Right cardiac atrium (tissue), 5 donors: ENCODE measurements at regions not wholly inside any gene's neighbourhood (a gene's known extent, or its start where the extent isn't known, plus 50 kb on each side); places are given as distances from the start of the nearest gene placed in this dataset.

ENCODE experiments used
- ATAC-seq, 2 donors: fragments of 200-7000 bp; cut with Tn5 transposase; one replicate each; pipeline versions ENCODE4 v1.8.0 to v1.9.1; 2020; ENCODE audit warnings: moderate library complexity in 2 of 2, mild to moderate bottlenecking in 1 of 2
- DNase-seq, 3 donors: peaks; one replicate each; pipeline ENCODE4 v3.0.0-alpha.2; 2020
- H3K27ac ChIP-seq: one replicate; pipeline ENCODE4 v1.5.1; 2013; ENCODE audit warnings: mild to moderate bottlenecking, low read length, control low read depth, moderate library complexity
- H3K27me3 ChIP-seq: one replicate; pipeline ENCODE4 v1.6.1; 2013; ENCODE audit not compliant: control insufficient read depth, insufficient read depth
- H3K4me1 ChIP-seq: one replicate; pipeline ENCODE4 v1.6.1; 2013; ENCODE audit warnings: low read length; ENCODE audit not compliant: control insufficient read depth, insufficient read depth
- H3K4me3 ChIP-seq: one replicate; pipeline ENCODE4 v1.5.1; 2013; ENCODE audit warnings: low read length, control low read depth
- H3K9me3 ChIP-seq: one replicate; pipeline ENCODE4 v1.6.1; 2013; ENCODE audit warnings: low read length; ENCODE audit not compliant: control insufficient read depth
- WGBS: extraction: QIAGEN DNeasy Blood & Tissue Kit; methylation state at CpG from one replicate; pipeline ENCODE4 v1.1.7; 2013; 5-methylcytosine and 5-hydroxymethylcytosine counted together
- intact Hi-C, 4 donors: fragments of 100-400 bp; cut with DNase I; formaldehyde crosslinking; loops; one replicate each; pipeline versions ENCODE4 v1.11.0 to v1.14.0; 2022 to 2023
- donor health status: healthy with polysubstance abuse.
- donor health status: DM: no; HTN: yes; CAD: no.
- donor health status: DM: no; HTN: no; CAD: no.
- donor health status: DM: no; HTN: yes; CAD: no; lungs with severe emphysema.
- donor health status: DM: yes; HTN: yes; CAD: no.

GRCh38 chr6:25013246-25013645 is 77.5 kb upstream of the RIPOR2 start:
- intact Hi-C loops = no loop called here
- WGBS = 83% methylated on average over 4 of the region's 4 CpGs
- ATAC-seq = no peak
- DNase-seq = no peak
- Histone ChIP-seq H3K9me3 (no peaks in the 10 kb centered on the region), H3K4me1 (peaks cover 3% of the 10 kb centered on the region), H3K27me3 (no peaks in the 10 kb centered on the region), H3K27ac (no peak overlapping the region), H3K4me3 (no peak overlapping the region)

GRCh38 chr6:25014369-25014768 is 78.6 kb upstream of the RIPOR2 start:
- intact Hi-C loops = no loop called here
- H3K4me3 ChIP-seq = no peak overlapping the region
- ATAC-seq = no peak
- no peaks in the 10 kb centered on the region for H3K9me3 ChIP-seq
- no peak overlapping the region for H3K27ac ChIP-seq
- no peaks in the 10 kb centered on the region for H3K27me3 ChIP-seq
- no peak for DNase-seq
- H3K4me1 ChIP-seq = peaks cover 3% of the 10 kb centered on the region
- WGBS = 84% methylated on average over 3 of the region's 3 CpGs

GRCh38 chr6:25014791-25015560 is 79.2 kb upstream of the RIPOR2 start:
- 44% methylated on average over 11 of the region's 11 CpGs for whole genome bisulfite sequencing
- DNase-seq = no peak
- ATAC-seq = peak in 1 of 2 donors; percentile 89
- Histone ChIP-seq H3K4me1 (peaks cover 3% of the 10 kb centered on the region), H3K27me3 (no peaks in the 10 kb centered on the region), H3K4me3 (no peak overlapping the region), H3K27ac (no peak overlapping the region), H3K9me3 (no peaks in the 10 kb centered on the region)
- intact Hi-C loops = no loop called here

- whole genome bisulfite sequencing = 85% methylated on average over 11 of the region's 11 CpGs
- intact Hi-C loops = no loop called here
- no peak overlapping the region for H3K4me3 ChIP-seq
- H3K27ac ChIP-seq = no peak overlapping the region
- DNase-seq (no peak), ATAC-seq (no peak)
- peaks cover 3% of the 10 kb centered on the region for H3K4me1 ChIP-seq
- H3K27me3 ChIP-seq = no peaks in the 10 kb centered on the region
- no peaks in the 10 kb centered on the region for H3K9me3 ChIP-seq
Measured at GRCh38 chr6:25016014-25016720, 80.4 kb upstream of the RIPOR2 start.

GRCh38 chr6:25017486-25017885 is 81.7 kb upstream of the RIPOR2 start:
- no peak for ATAC-seq
- H3K27me3 ChIP-seq = no peaks in the 10 kb centered on the region
- intact Hi-C loops = no loop called here
- no peaks in the 10 kb centered on the region for H3K9me3 ChIP-seq
- H3K4me1 ChIP-seq = peaks cover 3% of the 10 kb centered on the region
- no peak for DNase-seq
- H3K4me3 ChIP-seq = no peak overlapping the region
- WGBS = 84% methylated on average over 4 of the region's 4 CpGs
- H3K27ac ChIP-seq = no peak overlapping the region

GRCh38 chr6:25017932-25018567 is 82.3 kb upstream of the RIPOR2 start:
- intact Hi-C loops = no loop called here
- DNase-seq = peak; percentile 41 to 82 (median 50)
- H3K4me3 ChIP-seq = no peak overlapping the region
- 55% methylated on average over 7 of the region's 7 CpGs for WGBS
- H3K4me1 ChIP-seq = peaks cover 3% of the 10 kb centered on the region
- peak in 1 of 2 donors; percentile 61 for ATAC-seq
- H3K9me3 ChIP-seq = no peaks in the 10 kb centered on the region
- no peaks in the 10 kb centered on the region for H3K27me3 ChIP-seq
- H3K27ac ChIP-seq = no peak overlapping the region

GRCh38 chr6:25018568-25018954 is 82.8 kb upstream of the RIPOR2 start:
- ATAC-seq (no peak), DNase-seq (no peak)
- intact Hi-C loops = no loop called here
- Histone ChIP-seq H3K4me3 (no peak overlapping the region), H3K9me3 (no peaks in the 10 kb centered on the region), H3K27ac (no peak overlapping the region), H3K27me3 (no peaks in the 10 kb centered on the region), H3K4me1 (peaks cover 3% of the 10 kb centered on the region)
- WGBS = 80% methylated on average over 4 of the region's 4 CpGs

GRCh38 chr6:25022140-25022553 is 86.4 kb upstream of the RIPOR2 start:
- no peak overlapping the region for H3K27ac ChIP-seq
- no peaks in the 10 kb centered on the region for H3K4me1 ChIP-seq
- no peak overlapping the region for H3K4me3 ChIP-seq
- intact Hi-C loops = no loop called here
- WGBS = 81% methylated on average over 3 of the region's 3 CpGs
- DNase-seq = no peak
- no peak for ATAC-seq
- H3K27me3 ChIP-seq = no peaks in the 10 kb centered on the region
- no peaks in the 10 kb centered on the region for H3K9me3 ChIP-seq

GRCh38 chr6:25023781-25024180 is 88.0 kb upstream of the RIPOR2 start:
- no peaks in the 10 kb centered on the region for H3K27me3 ChIP-seq
- WGBS = 96% methylated on average over 22 of the region's 22 CpGs

GRCh38 chr6:25024821-25025220 is 89.1 kb upstream of the RIPOR2 start:
- DNase-seq (no peak), ATAC-seq (no peak)
- H3K9me3 ChIP-seq = no peaks in the 10 kb centered on the region
- intact Hi-C loops = no loop called here
- H3K27ac ChIP-seq = no peak overlapping the region
- no peaks in the 10 kb centered on the region for H3K27me3 ChIP-seq
- no peaks in the 10 kb centered on the region for H3K4me1 ChIP-seq
- no peak overlapping the region for H3K4me3 ChIP-seq
- WGBS = 77% methylated on average over 3 of the region's 3 CpGs

More at GRCh38 chr6:25023781-25024180, 88.0 kb upstream of the RIPOR2 start:
- intact Hi-C loops = no loop called here
- ATAC-seq (no peak), DNase-seq (no peak)
- no peaks in the 10 kb centered on the region for H3K9me3 ChIP-seq
- H3K4me1 ChIP-seq = no peaks in the 10 kb centered on the region
- no peak overlapping the region for H3K4me3 ChIP-seq
- no peak overlapping the region for H3K27ac ChIP-seq

GRCh38 chr6:25025248-25025918 is 89.6 kb upstream of the RIPOR2 start:
- intact Hi-C loops = no loop called here
- DNase-seq = no peak
- Histone ChIP-seq H3K27me3 (no peaks in the 10 kb centered on the region), H3K27ac (no peak overlapping the region), H3K4me3 (no peak overlapping the region), H3K9me3 (no peaks in the 10 kb centered on the region), H3K4me1 (no peaks in the 10 kb centered on the region)
- 67% methylated on average over 4 of the region's 4 CpGs for WGBS
- no peak for ATAC-seq
